Breast epithelium (tissue), 4 donors: ENCODE measurements at regions not wholly inside any gene's neighbourhood (a gene's known extent, or its start where the extent isn't known, plus 50 kb on each side); places are given as distances from the start of the nearest gene placed in this dataset.

Experiments
- DNase-seq, 2 donors: peaks; one replicate each; pipeline ENCODE4 v3.0.0-alpha.2; 2019; ENCODE audit warnings: low spot score in 2 of 2
- H3K27ac ChIP-seq, 2 donors: fragments of 200-600 bp; sonication (generic) in 1 of 2; one replicate each; pipeline ENCODE4 v1.5.1; 2016 to 2019; ENCODE audit warnings: mild to moderate bottlenecking in 1 of 2
- H3K27me3 ChIP-seq, 2 donors: fragments of 200-600 bp; sonication (generic) in 1 of 2; one replicate each; pipeline versions ENCODE4 v1.5.1 to v1.6.0; 2017 to 2019; ENCODE audit warnings: control low read depth in 1 of 2, mild to moderate bottlenecking in 1 of 2
- H3K36me3 ChIP-seq: fragments of 200-600 bp; one replicate; pipeline ENCODE4 v1.5.1; 2019
- H3K4me1 ChIP-seq, 2 donors: fragments of 200-600 bp; sonication (generic); one replicate each; pipeline ENCODE4 v1.5.1; 2016 to 2019; ENCODE audit warnings: control low read depth in 1 of 2
- H3K4me3 ChIP-seq, 3 donors: fragments of 200-600 bp; sonication (generic); 1 replicate in 2 of 3; 2 replicates in 1 of 3; pipeline ENCODE4 v1.5.1; 2016 to 2019; ENCODE audit warnings: mild to moderate bottlenecking in 3 of 3, moderate library complexity in 2 of 3
- H3K9me3 ChIP-seq, 2 donors: fragments of 200-600 bp; sonication (generic) in 1 of 2; one replicate each; pipeline ENCODE4 v1.5.1; 2016 to 2019; ENCODE audit warnings: control low read depth in 1 of 2
- POLR2A ChIP-seq: fragments of 450-650 bp; IDR thresholded peaks from one replicate; pipeline ENCODE4 v1.6.1; 2016; ENCODE audit warnings: antibody characterized with exemption, mild to moderate bottlenecking, moderate library complexity
- POLR2AphosphoS5 ChIP-seq, 3 donors: sonication (generic); formaldehyde crosslinking; IDR thresholded peaks; one replicate each; pipeline ENCODE4 v1.6.1; 2017; ENCODE audit warnings: antibody characterized with exemption in 3 of 3
- intact Hi-C: fragments of 100-400 bp; cut with DNase I; formaldehyde crosslinking; loops from one replicate; pipeline ENCODE4 v1.15.1; 2023; ENCODE audit warnings: low total_unique reads
- TF ChIP-seq, protein P1 (sequence below), 3 donors: fragments of 450-650 bp; IDR thresholded peaks; one replicate each; pipeline ENCODE4 v1.5.1; 2016 to 2017; ENCODE audit warnings: antibody characterized with exemption in 3 of 3, mild to moderate bottlenecking in 3 of 3, moderate library complexity in 3 of 3

DNA sequence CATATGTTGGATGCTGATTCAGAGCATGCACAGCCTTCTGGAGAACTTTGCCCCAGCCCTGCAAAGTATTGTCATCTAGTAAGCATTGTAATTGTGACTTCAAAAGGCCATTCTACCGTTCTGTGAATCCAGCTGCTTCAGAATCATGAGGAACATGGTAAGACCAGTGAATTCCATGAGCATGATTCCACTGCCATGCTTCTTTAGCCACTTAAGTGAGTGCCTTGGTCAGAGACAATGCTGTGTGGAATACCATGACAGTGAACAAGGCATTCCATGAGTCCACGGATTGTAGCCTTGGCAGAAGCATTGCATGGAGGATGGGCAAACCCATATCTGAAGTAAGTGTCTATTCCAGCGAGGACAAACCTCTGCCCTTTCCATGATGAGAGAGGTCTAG, 123.7 kb downstream of the S1PR1 start:
- intact Hi-C loops = no loop called here
- TF ChIP-seq POLR2A (no peak), POLR2AphosphoS5 (IDR thresholded peaks at IDR 0.05) (no peak)
- TF ChIP-seq, protein P1, sequence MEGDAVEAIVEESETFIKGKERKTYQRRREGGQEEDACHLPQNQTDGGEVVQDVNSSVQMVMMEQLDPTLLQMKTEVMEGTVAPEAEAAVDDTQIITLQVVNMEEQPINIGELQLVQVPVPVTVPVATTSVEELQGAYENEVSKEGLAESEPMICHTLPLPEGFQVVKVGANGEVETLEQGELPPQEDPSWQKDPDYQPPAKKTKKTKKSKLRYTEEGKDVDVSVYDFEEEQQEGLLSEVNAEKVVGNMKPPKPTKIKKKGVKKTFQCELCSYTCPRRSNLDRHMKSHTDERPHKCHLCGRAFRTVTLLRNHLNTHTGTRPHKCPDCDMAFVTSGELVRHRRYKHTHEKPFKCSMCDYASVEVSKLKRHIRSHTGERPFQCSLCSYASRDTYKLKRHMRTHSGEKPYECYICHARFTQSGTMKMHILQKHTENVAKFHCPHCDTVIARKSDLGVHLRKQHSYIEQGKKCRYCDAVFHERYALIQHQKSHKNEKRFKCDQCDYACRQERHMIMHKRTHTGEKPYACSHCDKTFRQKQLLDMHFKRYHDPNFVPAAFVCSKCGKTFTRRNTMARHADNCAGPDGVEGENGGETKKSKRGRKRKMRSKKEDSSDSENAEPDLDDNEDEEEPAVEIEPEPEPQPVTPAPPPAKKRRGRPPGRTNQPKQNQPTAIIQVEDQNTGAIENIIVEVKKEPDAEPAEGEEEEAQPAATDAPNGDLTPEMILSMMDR (IDR thresholded peaks at IDR 0.05) = no peak
- DNase-seq = no peak

DNA sequence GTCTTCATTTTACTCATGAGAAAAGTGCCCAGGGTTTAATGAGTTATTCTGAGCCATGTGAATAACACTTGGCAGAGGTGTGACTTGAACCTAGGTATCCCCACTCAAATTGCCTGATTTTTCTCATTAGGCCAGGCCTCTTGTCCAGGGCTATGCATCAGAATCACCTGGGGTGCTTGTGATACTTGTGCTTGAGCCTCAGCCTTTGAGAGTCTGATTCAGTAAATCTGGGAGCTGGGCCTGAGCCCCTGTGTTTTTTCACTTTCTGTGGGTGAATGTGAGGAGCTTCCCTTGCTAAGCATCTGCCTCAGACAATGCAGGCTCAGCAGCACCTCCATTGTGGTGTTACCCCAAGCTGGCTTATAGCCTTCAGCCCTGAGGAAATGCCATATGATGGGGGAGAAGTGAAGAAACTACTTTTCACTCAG, 127.1 kb downstream of the S1PR1 start:
- H3K27me3 ChIP-seq = no peaks in the 10 kb centered on the region
- H3K4me3 ChIP-seq = no peak overlapping the region
- intact Hi-C loops = no loop called here
- H3K27ac ChIP-seq = no peak overlapping the region
- no peaks in the 10 kb centered on the region for H3K36me3 ChIP-seq
- no peak for DNase-seq
- H3K4me1 ChIP-seq = no peaks in the 10 kb centered on the region
- TF ChIP-seq, protein P1 (IDR thresholded peaks at IDR 0.05) = no peak
- TF ChIP-seq POLR2A = no peak
- no peak for TF ChIP-seq POLR2AphosphoS5 (IDR thresholded peaks at IDR 0.05)
- H3K9me3 ChIP-seq = no peaks in the 10 kb centered on the region

More for the DNA sequence above, 123.7 kb downstream of the S1PR1 start:
- Histone ChIP-seq H3K4me1 (no peaks in the 10 kb centered on the region), H3K4me3 (no peak overlapping the region), H3K27me3 (peaks cover 0 to 3% of the 10 kb centered on the region in 2 donors), H3K9me3 (no peaks in the 10 kb centered on the region), H3K27ac (no peak overlapping the region), H3K36me3 (no peaks in the 10 kb centered on the region)

DNA sequence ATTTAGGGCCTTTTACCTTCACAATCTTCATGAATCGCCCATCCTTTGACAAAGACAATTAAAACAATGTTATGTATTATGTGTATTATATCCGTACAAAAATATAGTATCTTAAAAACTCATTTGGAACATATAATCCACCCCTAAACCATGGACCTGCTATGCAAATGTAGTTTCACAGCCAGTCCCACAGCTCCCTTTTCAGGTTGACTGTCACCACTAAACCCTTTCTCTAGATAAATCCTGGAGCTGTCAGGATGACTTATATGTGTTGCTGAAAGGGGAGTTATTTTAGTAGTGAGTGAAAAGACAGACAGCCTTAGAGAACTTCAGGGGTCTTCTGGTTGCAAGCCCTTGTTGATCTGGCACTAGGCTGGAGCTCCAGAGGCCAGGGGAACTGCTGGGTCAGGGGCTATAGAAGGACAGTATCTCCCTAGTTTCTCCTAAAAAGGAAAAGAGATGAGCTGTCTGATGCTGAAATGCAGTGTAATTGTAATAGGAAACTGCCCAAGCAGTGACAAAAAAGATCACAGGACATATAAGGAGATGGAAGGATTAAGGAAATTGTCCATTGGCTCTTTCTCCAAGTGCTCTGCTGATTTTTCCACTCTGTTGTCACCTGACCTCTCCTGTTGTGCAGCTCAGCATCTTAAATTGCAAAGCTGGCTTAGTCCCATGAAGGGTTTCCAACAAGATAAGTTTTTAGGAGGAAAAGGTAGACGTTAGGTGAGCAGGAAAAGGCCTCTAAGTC, 127.7 kb downstream of the S1PR1 start:
- no peak for TF ChIP-seq POLR2AphosphoS5 (IDR thresholded peaks at IDR 0.05)
- TF ChIP-seq, protein P1 (IDR thresholded peaks at IDR 0.05) = no peak
- TF ChIP-seq POLR2A = no peak
- intact Hi-C loops = no loop called here
- DNase-seq = no peak

DNA sequence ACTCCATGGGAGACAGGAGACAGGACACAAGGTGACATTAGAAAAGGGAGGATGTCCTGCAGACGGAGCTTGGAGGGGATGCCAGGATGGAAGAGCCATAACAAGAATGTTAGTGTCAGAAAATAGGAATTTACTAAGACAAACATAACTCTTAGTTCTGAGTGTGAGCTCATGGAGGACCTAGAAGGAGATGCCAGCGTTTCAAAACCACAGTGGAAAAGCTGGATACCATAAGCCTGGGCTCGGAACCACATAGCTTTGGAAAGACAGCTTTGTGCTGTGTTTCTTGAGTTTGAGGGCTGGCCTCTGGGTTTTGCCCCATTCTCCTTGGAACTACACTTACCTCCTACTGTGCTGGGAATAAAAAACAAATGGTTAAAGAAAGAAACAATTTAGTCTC, 128.4 kb downstream of the S1PR1 start:
- Histone ChIP-seq H3K27ac (no peak overlapping the region), H3K4me3 (no peak overlapping the region), H3K27me3 (no peaks in the 10 kb centered on the region), H3K9me3 (no peaks in the 10 kb centered on the region), H3K36me3 (no peaks in the 10 kb centered on the region), H3K4me1 (no peaks in the 10 kb centered on the region)
- no peak for DNase-seq
- intact Hi-C loops = no loop called here
- TF ChIP-seq, protein P1 (IDR thresholded peaks at IDR 0.05) = no peak
- TF ChIP-seq POLR2AphosphoS5 (IDR thresholded peaks at IDR 0.05) = no peak
- no peak for TF ChIP-seq POLR2A

More for the DNA sequence above, 127.7 kb downstream of the S1PR1 start:
- H3K27me3 ChIP-seq = no peaks in the 10 kb centered on the region
- no peak overlapping the region for H3K27ac ChIP-seq
- no peaks in the 10 kb centered on the region for H3K9me3 ChIP-seq
- H3K4me3 ChIP-seq = no peak overlapping the region
- no peaks in the 10 kb centered on the region for H3K4me1 ChIP-seq
- no peaks in the 10 kb centered on the region for H3K36me3 ChIP-seq

DNA sequence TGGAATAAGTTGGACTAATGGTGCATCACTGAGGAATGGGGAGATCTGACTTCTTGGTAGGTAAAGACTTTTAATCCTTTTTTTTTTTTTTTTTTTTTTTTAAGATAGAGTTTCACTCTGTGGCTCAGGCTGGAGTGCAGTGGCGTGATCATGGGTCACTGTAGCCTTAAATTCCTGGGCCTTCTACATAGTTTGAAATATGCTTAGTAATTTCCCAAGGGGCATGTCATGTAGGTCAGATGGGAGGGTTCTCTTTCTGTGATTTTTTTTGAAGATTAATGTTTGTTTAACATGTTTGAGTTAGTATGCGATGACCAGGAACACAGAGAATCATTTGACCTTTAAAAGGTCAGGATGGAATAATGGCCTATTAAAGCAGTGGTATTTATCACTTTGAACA, 129.1 kb downstream of the S1PR1 start:
- Histone ChIP-seq H3K27ac (no peak overlapping the region), H3K27me3 (no peaks in the 10 kb centered on the region), H3K36me3 (no peaks in the 10 kb centered on the region), H3K9me3 (no peaks in the 10 kb centered on the region), H3K4me1 (no peaks in the 10 kb centered on the region), H3K4me3 (no peak overlapping the region)
- TF ChIP-seq, protein P1 (IDR thresholded peaks at IDR 0.05) = no peak
- no peak for TF ChIP-seq POLR2A
- no peak for TF ChIP-seq POLR2AphosphoS5 (IDR thresholded peaks at IDR 0.05)
- no peak for DNase-seq
- intact Hi-C loops = no loop called here
